SK-N-SH treated with all-trans-retinoic acid at 6 μM for 48 hours (cell line): ENCODE measurements at regions not wholly inside any gene's neighbourhood (a gene's known extent, or its start where the extent isn't known, plus 50 kb on each side); places are given as distances from the start of the nearest gene placed in this dataset.

ENCODE experiments used
- OSR1 ChIP-seq: fragments of 250-450 bp; sonication (Bioruptor Pico); IDR thresholded peaks from 2 replicates; pipeline ENCODE4 v1.8.0; 2022; ENCODE audit warnings: moderate library complexity, mild to moderate bottlenecking, inconsistent platforms
- TF ChIP-seq, protein P1 (sequence below): fragments of 250-450 bp; sonication (Bioruptor Pico); IDR thresholded peaks from 2 replicates; pipeline ENCODE4 v1.5.1; 2020; ENCODE audit warnings: low read depth, mild to moderate bottlenecking, moderate library complexity

DNA sequence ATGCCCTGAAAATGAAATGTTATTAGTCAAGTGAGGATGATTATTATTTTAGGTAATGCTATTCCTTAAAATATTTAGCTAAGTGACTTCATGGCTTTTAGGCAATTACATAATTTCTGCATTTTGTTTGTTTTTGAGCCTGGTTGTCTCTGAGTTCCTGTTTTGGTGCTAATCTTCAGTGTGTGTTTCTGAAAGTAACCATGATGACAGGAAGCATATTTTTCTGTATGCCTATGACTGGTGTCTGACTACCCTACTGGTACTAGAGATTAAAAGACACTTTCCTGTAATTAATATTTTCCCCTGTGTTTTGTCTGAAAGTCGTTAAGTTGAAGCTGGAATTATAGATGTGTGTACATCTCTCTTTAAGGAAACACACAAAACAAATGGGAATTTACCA, 295.0 kb upstream of the SPRED2 start:
- TF ChIP-seq, protein P1, sequence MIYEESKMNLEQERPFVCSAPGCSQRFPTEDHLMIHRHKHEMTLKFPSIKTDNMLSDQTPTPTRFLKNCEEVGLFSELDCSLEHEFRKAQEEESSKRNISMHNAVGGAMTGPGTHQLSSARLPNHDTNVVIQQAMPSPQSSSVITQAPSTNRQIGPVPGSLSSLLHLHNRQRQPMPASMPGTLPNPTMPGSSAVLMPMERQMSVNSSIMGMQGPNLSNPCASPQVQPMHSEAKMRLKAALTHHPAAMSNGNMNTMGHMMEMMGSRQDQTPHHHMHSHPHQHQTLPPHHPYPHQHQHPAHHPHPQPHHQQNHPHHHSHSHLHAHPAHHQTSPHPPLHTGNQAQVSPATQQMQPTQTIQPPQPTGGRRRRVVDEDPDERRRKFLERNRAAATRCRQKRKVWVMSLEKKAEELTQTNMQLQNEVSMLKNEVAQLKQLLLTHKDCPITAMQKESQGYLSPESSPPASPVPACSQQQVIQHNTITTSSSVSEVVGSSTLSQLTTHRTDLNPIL (CRISPR knock-in tag): no peak
- no peak for TF ChIP-seq OSR1 (CRISPR knock-in tag)
